ENCODE measurements at regions not wholly inside any gene's neighbourhood (a gene's known extent, or its start where the extent isn't known, plus 50 kb on each side); places are given as distances from the start of the nearest gene placed in this dataset.
A peak's percentile ranks its signal among the peaks of the same experiment; 100 is the strongest.

DNA sequence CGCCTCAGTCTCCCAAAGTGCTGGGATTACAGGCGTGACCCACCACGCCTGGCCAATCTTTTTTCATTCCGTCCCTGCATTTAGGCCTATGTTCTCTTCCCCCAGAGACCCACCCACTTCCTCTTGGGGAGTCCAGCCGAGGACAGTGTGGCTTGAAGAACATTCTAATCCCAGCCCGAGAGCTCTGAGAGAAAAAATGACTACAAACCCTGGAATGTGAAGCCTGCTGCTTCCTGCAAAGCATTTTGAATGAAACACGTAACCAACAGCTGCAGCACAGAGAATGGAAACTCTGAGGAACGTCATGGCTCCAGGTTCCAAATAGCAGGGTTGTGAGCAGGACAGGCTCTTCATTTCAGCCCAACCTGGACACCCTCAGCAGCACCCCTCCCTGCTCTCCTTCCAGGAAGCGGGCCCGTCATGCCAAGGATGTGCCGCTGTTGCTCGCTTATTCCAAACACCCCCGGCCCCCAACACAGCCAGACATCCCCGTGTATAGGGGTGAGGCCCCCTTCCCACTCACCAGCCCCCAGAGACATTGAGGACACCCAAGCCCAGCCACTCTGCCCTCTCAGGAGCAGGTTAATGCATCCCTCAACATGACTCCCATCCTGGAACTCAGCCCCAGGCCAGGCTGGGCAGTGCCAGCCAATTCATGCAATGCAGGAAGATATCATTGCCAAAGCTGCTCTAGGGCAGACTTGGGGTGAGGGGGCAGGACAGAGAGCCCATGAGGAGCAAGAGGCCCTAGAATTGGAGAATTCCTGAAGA is 139.8 kb downstream of the ZFP36L2 start:
- no peaks in the 10 kb centered on the region for H3K36me3 ChIP-seq (ENCODE audit: control insufficient read depth, insufficient read depth, low read length)
- peak; percentile 63 to 77 for DNase-seq
- H3K4me3 ChIP-seq (ENCODE audit: low read length) = no peak overlapping the region
- no peaks in the 10 kb centered on the region for H3K27me3 ChIP-seq (ENCODE audit: control insufficient read depth, insufficient read depth, low read length)
- no CpG with 5 or more reads among the region's 14 CpGs for WGBS (ENCODE audit: insufficient coverage, low lambda C conversion rate)
- H3K4me1 ChIP-seq (ENCODE audit: control insufficient read depth, insufficient read depth, low read length) = peaks cover 40% of the 10 kb centered on the region
- peak overlapping the region; percentile 72 for H3K27ac ChIP-seq (ENCODE audit: low read length)
- H3K9me3 ChIP-seq (ENCODE audit: control insufficient read depth, low read depth, low read length) = peaks cover 7% of the 10 kb centered on the region

GRCh38 chr2:43085929-43086328 is 140.5 kb downstream of the ZFP36L2 start:
- Histone ChIP-seq H3K4me3 (ENCODE audit: low read length) (no peak overlapping the region), H3K9me3 (ENCODE audit: control insufficient read depth, low read depth, low read length) (peaks cover 7% of the 10 kb centered on the region), H3K27ac (ENCODE audit: low read length) (peak overlapping the region; percentile 35), H3K36me3 (ENCODE audit: control insufficient read depth, insufficient read depth, low read length) (no peaks in the 10 kb centered on the region), H3K27me3 (ENCODE audit: control insufficient read depth, insufficient read depth, low read length) (no peaks in the 10 kb centered on the region), H3K4me1 (ENCODE audit: control insufficient read depth, insufficient read depth, low read length) (peaks cover 40% of the 10 kb centered on the region)
- no peak for DNase-seq
- no CpG with 5 or more reads among the region's 8 CpGs for WGBS (ENCODE audit: insufficient coverage, low lambda C conversion rate)

DNA sequence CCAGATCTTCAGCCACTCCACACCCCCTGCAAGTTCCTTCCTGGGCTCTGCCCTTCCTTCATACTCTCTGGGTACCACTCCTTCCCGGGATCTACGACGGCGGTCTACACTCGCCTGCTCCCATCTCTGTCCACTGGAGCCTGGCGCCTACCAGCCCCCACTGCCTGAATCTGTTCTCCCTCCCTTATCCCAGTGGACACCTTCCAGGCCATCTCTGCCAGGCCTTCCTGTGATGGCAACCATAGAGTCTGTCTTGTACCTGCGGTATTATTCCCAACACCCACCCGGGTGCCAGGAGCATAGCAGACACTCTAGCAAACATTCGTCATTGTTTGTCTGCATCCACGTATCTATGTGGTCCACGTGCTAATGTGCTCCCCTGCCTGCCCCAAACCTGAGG is 140.9 kb downstream of the ZFP36L2 start:
- Histone ChIP-seq H3K36me3 (ENCODE audit: control insufficient read depth, insufficient read depth, low read length) (no peaks in the 10 kb centered on the region), H3K4me3 (ENCODE audit: low read length) (no peak overlapping the region), H3K27ac (ENCODE audit: low read length) (peak overlapping the region; percentile 35), H3K27me3 (ENCODE audit: control insufficient read depth, insufficient read depth, low read length) (no peaks in the 10 kb centered on the region), H3K9me3 (ENCODE audit: control insufficient read depth, low read depth, low read length) (peaks cover 3% of the 10 kb centered on the region), H3K4me1 (ENCODE audit: control insufficient read depth, insufficient read depth, low read length) (peaks cover 40% of the 10 kb centered on the region)
- no peak for DNase-seq
- 67% methylated on average over 1 of the region's 11 CpGs for WGBS (ENCODE audit: insufficient coverage, low lambda C conversion rate)

DNA sequence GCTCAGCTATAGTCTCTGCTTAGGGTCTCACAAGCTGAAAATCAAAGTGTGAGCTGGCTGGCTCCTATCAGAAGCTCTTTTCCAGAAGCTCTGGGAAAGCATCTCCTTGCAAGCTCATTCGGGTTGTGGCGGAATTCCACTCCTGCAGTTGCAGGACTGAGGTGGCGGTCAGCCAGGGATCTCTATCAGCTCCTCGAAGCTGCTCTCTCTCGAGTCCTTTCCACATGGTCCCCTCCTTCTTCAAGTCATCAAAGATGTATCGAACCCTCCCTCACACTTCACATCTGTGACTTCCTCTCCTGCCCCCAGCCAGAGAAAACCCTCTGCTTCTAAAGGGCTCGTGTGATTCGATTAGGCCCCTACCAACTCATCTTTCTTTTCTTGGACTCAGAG is 141.7 kb downstream of the ZFP36L2 start:
- Histone ChIP-seq H3K4me3 (ENCODE audit: low read length) (no peak overlapping the region), H3K4me1 (ENCODE audit: control insufficient read depth, insufficient read depth, low read length) (peaks cover 40% of the 10 kb centered on the region), H3K36me3 (ENCODE audit: control insufficient read depth, insufficient read depth, low read length) (no peaks in the 10 kb centered on the region), H3K27ac (ENCODE audit: low read length) (peak overlapping the region; percentile 32), H3K27me3 (ENCODE audit: control insufficient read depth, insufficient read depth, low read length) (no peaks in the 10 kb centered on the region), H3K9me3 (ENCODE audit: control insufficient read depth, low read depth, low read length) (no peaks in the 10 kb centered on the region)
- DNase-seq = no peak
- 88% methylated on average over 3 of the region's 8 CpGs for WGBS (ENCODE audit: insufficient coverage, low lambda C conversion rate)

- H3K4me3 ChIP-seq (ENCODE audit: low read length) = no peak overlapping the region
- H3K27ac ChIP-seq (ENCODE audit: low read length) = peak overlapping the region; percentile 32
- no peaks in the 10 kb centered on the region for H3K27me3 ChIP-seq (ENCODE audit: control insufficient read depth, insufficient read depth, low read length)
- no peaks in the 10 kb centered on the region for H3K36me3 ChIP-seq (ENCODE audit: control insufficient read depth, insufficient read depth, low read length)
- no peaks in the 10 kb centered on the region for H3K9me3 ChIP-seq (ENCODE audit: control insufficient read depth, low read depth, low read length)
- WGBS (ENCODE audit: insufficient coverage, low lambda C conversion rate) = no CpG with 5 or more reads among the region's 13 CpGs
- DNase-seq = no peak
- peaks cover 40% of the 10 kb centered on the region for H3K4me1 ChIP-seq (ENCODE audit: control insufficient read depth, insufficient read depth, low read length)
These were observed 142.4 kb downstream of the ZFP36L2 start for GRCh38 chr2:43083710-43084698.

DNA sequence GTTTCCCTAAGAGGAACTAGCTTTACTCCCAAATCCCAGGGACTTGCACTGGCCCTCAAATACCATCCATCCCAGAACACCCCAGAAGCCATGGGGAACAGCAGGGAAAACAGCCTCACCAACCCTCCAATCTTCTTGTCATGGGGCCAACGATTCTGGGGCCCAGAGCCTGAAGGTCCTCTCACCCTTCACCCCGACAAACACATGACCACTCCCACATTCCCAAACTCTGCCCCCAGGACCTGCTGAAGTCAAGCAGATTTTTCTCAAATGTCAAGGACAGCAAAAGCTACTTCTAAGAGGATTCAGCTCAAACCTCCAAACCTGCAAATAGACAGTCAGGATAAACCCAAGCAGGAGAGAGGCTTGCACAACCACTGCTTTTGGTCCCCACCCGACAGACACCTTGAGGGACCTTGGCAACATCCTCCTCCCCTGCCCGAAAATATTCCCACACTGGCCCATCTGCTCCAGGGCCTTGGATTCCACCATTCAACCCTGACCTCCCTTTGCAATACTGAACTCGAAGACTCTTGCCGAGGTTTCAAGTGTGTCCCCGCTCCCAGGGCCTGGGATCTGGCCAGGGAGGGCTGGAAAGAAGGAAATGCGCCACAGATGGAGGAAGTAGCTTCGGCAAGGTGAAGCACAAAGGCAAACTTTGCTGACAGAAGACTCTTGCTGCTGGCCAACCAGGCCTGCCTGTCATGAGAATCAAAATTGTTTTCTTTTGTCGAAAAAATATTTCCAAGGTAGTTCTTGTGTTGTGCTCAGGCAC is 143.3 kb downstream of the ZFP36L2 start:
- no peaks in the 10 kb centered on the region for H3K27me3 ChIP-seq (ENCODE audit: control insufficient read depth, insufficient read depth, low read length)
- DNase-seq = no peak
- peaks cover 40% of the 10 kb centered on the region for H3K4me1 ChIP-seq (ENCODE audit: control insufficient read depth, insufficient read depth, low read length)
- H3K4me3 ChIP-seq (ENCODE audit: low read length) = no peak overlapping the region
- no peaks in the 10 kb centered on the region for H3K36me3 ChIP-seq (ENCODE audit: control insufficient read depth, insufficient read depth, low read length)
- no peaks in the 10 kb centered on the region for H3K9me3 ChIP-seq (ENCODE audit: control insufficient read depth, low read depth, low read length)
- H3K27ac ChIP-seq (ENCODE audit: low read length) = peak overlapping the region; percentile 32
- 80% methylated on average over 1 of the region's 10 CpGs for WGBS (ENCODE audit: insufficient coverage, low lambda C conversion rate)

DNA sequence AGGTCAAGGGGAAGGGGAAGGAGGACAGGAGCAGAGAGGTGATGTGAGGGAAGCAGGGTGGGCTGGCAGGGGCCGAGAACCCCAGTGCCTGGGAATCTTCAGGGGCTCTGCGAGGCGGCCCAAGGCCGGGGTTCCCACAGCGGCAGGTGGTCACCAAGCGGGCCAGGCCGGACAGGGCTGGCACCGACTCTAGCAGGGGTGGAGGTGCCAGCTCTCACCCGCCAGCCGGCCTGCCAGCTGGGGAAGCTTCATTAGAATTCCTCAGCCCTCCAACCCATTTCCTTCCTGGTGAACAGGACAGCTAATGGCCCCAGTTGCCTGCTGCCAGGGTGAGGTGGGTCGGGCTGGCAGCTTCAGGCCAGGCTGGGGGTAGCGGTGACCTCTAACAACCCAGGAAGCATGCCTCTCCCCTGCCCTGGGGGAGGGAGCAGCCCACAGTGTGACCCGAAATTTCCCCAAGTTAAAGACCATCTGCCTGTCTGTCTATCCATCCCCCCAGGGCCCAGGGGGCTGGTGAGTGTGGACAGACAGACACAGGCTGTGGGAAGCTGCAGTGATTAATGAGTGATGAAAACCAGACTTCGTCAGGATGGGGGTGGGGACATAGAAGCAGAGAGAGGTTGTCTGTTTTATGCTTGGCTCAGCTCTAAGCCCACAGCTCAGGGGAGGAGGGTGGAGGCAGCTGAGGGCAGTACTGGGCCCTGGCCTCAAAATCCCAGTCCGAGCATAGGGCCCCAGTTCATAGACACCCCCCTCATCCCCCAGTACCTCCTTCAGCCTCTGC is 144.1 kb downstream of the ZFP36L2 start:
- Histone ChIP-seq H3K4me1 (ENCODE audit: control insufficient read depth, insufficient read depth, low read length) (peaks cover 40% of the 10 kb centered on the region), H3K27ac (ENCODE audit: low read length) (peak overlapping the region; percentile 32), H3K36me3 (ENCODE audit: control insufficient read depth, insufficient read depth, low read length) (no peaks in the 10 kb centered on the region), H3K27me3 (ENCODE audit: control insufficient read depth, insufficient read depth, low read length) (no peaks in the 10 kb centered on the region), H3K4me3 (ENCODE audit: low read length) (no peak overlapping the region), H3K9me3 (ENCODE audit: control insufficient read depth, low read depth, low read length) (no peaks in the 10 kb centered on the region)
- no CpG with 5 or more reads among the region's 15 CpGs for WGBS (ENCODE audit: insufficient coverage, low lambda C conversion rate)
- DNase-seq = no peak

GRCh38 chr2:43081131-43081765 is 145.2 kb downstream of the ZFP36L2 start:
- Histone ChIP-seq H3K4me1 (ENCODE audit: control insufficient read depth, insufficient read depth, low read length) (peaks cover 32% of the 10 kb centered on the region), H3K4me3 (ENCODE audit: low read length) (no peak overlapping the region), H3K27ac (ENCODE audit: low read length) (no peak overlapping the region), H3K27me3 (ENCODE audit: control insufficient read depth, insufficient read depth, low read length) (no peaks in the 10 kb centered on the region), H3K9me3 (ENCODE audit: control insufficient read depth, low read depth, low read length) (no peaks in the 10 kb centered on the region), H3K36me3 (ENCODE audit: control insufficient read depth, insufficient read depth, low read length) (no peaks in the 10 kb centered on the region)
- no peak for DNase-seq
- WGBS (ENCODE audit: insufficient coverage, low lambda C conversion rate) = no CpG with 5 or more reads among the region's 5 CpGs

GRCh38 chr2:43080571-43081021 is 145.8 kb downstream of the ZFP36L2 start:
- Histone ChIP-seq H3K9me3 (ENCODE audit: control insufficient read depth, low read depth, low read length) (no peaks in the 10 kb centered on the region), H3K4me1 (ENCODE audit: control insufficient read depth, insufficient read depth, low read length) (peaks cover 38% of the 10 kb centered on the region), H3K4me3 (ENCODE audit: low read length) (no peak overlapping the region), H3K27me3 (ENCODE audit: control insufficient read depth, insufficient read depth, low read length) (no peaks in the 10 kb centered on the region), H3K27ac (ENCODE audit: low read length) (no peak overlapping the region), H3K36me3 (ENCODE audit: control insufficient read depth, insufficient read depth, low read length) (no peaks in the 10 kb centered on the region)
- DNase-seq = no peak
- WGBS (ENCODE audit: insufficient coverage, low lambda C conversion rate) = no CpG with 5 or more reads among the region's 11 CpGs

All from large intestine (tissue), 3 donors.